22Rv1 (cell line): ENCODE measurements at regions not wholly inside any gene's neighbourhood (a gene's known extent, or its start where the extent isn't known, plus 50 kb on each side); places are given as distances from the start of the nearest gene placed in this dataset.

ENCODE experiments used
- ZFX ChIP-seq: fragments of 450-650 bp; IDR thresholded peaks from 2 replicates; pipeline ENCODE4 v1.6.1; 2017; ENCODE audit warnings: antibody characterized with exemption, borderline replicate concordance
- TF ChIP-seq, protein P1 (sequence below): fragments of 450-650 bp; IDR thresholded peaks from 2 replicates; pipeline ENCODE4 v1.5.1; 2017; ENCODE audit warnings: mild to moderate bottlenecking

DNA sequence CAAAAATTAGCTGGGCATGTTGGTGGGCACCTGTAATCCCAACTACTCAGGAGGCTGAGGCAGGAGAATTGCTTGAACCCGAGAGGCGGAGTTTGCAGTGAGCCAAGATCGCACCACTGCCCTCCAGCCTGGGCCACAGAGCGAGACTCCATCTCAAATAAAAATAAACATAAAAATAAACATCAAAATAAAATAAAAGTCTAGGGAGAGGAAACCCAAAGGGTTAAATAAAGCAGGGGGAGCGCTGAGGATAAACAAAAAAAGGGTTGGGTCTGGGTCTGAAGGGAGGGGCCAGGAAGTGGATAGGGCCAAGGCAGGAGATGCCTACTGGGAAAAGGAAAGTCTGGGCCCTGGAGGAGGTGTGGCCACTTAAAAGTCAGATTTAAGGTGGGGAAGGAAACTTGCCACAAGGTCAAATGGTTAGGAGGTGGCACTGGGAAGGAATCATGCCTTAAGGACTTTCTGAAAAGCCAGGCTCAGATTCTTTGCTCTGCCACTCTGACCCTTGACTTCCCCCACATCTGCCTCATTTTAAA is 150.0 kb downstream of the ADSS2 start:
- TF ChIP-seq, protein P1, sequence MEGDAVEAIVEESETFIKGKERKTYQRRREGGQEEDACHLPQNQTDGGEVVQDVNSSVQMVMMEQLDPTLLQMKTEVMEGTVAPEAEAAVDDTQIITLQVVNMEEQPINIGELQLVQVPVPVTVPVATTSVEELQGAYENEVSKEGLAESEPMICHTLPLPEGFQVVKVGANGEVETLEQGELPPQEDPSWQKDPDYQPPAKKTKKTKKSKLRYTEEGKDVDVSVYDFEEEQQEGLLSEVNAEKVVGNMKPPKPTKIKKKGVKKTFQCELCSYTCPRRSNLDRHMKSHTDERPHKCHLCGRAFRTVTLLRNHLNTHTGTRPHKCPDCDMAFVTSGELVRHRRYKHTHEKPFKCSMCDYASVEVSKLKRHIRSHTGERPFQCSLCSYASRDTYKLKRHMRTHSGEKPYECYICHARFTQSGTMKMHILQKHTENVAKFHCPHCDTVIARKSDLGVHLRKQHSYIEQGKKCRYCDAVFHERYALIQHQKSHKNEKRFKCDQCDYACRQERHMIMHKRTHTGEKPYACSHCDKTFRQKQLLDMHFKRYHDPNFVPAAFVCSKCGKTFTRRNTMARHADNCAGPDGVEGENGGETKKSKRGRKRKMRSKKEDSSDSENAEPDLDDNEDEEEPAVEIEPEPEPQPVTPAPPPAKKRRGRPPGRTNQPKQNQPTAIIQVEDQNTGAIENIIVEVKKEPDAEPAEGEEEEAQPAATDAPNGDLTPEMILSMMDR = no peak
- TF ChIP-seq ZFX = no peak
